GM18519 (cell line): ENCODE measurements at regions not wholly inside any gene's neighbourhood (a gene's known extent, or its start where the extent isn't known, plus 50 kb on each side); places are given as distances from the start of the nearest gene placed in this dataset.
"Not testable (repeated sequence)": the region's sequence is repeated elsewhere in the genome, so short reads cannot be mapped to it uniquely, and the experiment has no call there.

ENCODE experiments used
- ATAC-seq: cut with Tn5 transposase; IDR thresholded peaks from one replicate; pipeline ENCODE4 v1.9.1; 2021; ENCODE audit warnings: mild to moderate bottlenecking, moderate library complexity; ENCODE audit not compliant: unreplicated experiment, low FRiP score

DNA sequence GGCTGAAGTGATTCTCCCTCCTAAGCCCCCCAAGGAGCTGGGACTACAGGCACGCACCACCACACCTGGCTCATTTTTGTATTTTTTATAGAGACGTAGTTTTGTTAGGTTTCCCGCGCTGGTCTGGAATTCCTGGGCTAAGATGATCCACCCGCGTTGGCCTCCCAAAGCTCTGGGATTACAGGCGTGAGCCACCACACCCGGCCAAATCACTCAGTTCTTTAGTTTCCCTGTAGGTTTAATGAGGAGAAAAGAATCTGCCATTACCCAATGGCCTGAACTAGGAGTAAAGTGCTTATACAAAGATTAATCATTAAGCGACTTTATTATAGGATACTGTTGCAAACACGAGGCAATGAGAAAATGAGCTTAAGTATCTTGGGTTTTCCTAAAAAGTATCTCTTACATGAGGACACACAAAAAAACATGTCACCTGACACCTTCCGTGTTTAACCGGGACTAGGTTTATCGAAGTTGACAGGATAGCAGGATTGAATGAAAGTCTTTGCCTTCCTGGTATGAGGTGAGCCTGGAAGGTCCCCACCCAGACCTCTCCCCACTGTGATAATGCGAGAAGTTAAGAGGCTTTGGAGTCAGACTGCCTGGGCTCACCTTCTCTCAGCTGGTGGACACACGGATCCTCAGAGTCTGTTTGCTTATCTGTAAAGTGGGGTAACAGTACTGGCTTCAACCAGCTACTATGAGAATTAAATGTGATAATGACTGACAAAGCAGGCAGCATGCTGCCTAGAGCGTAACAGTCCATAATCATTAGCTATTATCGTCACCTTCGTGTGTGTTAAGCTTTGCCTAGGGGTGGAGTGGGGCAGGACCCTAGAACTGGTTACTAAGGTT lies 133.5 kb upstream of the KRAS start:
- no peak for ATAC-seq

DNA sequence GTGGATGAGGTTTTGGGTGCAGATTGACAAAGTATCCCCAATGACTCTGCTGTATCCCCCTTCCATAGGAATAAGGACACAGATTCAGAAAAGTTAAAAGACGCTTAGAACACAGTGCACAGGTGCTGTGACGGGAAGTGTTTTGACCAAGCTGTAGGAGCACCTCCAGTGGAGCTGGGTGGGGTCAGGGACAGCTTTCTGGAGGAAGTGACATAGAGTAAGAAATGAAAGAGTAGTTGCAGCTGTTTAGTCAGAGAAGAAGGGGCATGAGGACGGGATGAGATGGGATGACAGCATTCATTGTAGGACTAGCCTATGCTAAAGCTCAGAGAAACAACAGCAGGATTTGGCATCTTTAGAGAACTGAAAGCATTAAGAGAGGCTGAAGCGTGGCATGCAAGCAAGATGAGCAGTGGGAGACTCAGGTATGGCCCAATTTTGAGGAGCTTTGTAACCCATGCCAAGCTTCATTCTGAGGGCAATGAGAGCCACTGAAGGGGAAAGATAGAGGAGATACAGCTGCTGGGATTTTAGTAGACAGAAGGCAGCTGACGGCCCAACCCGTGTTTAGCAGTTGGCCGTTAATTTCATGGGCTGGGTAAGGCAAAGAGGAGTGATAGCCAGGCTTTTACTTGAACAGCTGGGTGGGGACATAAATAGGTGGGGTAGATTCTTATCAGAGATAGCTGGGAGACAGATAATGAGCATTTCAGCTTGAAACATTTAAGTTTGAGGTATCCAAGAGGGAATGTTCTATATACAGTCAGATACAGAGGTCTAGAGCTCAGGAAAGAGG lies 131.8 kb upstream of the KRAS start:
- ATAC-seq, result no peak

DNA sequence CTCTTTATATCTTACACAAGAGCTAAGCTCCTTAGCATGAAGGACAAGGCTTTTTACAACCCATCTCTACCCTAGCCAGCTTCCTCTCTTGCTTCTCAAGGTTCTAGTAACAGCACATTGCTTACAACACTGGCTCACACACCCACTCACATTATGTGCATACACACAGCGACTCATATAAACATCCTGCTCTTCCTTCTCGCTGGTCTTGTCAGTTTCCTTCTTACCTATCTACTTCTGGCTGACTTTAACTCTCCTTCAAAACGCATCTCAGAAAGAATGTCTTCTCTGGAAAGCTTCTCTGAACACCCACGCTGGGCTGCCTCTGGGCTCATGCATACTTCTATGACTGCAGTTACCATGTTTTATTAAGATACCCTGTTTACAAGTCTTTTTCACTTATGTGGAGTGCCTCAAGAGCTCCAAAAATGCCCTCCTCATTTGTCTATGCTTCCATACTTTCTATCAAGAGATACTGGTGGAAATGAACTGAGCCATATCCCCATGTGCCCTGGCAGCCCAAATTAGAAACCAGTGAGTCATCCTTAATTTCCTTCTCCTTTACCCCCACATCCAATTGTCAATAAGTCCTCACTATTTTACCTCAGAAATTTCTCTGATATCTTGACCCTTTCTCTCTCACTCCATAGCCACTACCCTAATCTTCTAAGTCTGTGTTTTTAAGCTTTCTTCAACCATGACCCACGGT lies 126.9 kb upstream of the KRAS start:
- peak; percentile 67 for ATAC-seq

DNA sequence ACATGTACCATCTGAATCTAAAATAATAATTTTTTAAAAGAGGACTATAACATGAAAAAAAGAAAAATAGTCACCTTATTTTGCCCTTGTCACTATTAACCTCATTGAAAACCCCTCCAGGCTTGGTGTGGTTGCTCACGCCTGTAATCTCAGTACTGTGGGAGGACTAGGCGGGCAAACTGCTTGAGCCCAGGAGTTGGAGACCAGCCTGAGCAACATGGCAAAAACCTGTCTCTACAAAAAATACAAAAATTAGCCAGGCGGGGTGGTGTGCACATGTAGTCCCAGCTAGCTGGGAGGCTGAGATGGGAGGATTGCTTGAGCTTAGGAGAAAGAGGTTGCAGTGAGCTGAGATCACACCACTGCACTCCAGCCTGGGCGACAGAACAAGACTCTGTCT lies 126.3 kb upstream of the KRAS start:
- no peak for ATAC-seq

DNA sequence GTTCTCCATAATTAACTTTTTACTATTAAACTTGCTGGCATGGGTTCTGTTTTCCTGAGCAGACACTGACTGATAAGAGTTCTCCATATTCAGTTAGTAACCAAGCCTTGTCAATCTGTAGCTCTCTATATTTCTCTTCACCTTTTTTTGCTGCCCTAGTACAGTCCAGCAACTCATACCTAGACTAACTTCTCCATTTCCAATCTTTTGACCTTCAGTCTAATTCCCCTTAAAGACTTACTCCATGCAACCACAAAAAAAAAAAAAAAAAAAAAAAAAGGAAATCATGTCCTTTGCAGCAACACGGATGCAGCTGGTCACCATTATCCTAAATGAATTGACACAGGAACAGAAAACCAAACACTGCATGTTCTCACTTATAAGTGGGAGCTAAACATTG lies 125.7 kb upstream of the KRAS start:
- no peak for ATAC-seq

DNA sequence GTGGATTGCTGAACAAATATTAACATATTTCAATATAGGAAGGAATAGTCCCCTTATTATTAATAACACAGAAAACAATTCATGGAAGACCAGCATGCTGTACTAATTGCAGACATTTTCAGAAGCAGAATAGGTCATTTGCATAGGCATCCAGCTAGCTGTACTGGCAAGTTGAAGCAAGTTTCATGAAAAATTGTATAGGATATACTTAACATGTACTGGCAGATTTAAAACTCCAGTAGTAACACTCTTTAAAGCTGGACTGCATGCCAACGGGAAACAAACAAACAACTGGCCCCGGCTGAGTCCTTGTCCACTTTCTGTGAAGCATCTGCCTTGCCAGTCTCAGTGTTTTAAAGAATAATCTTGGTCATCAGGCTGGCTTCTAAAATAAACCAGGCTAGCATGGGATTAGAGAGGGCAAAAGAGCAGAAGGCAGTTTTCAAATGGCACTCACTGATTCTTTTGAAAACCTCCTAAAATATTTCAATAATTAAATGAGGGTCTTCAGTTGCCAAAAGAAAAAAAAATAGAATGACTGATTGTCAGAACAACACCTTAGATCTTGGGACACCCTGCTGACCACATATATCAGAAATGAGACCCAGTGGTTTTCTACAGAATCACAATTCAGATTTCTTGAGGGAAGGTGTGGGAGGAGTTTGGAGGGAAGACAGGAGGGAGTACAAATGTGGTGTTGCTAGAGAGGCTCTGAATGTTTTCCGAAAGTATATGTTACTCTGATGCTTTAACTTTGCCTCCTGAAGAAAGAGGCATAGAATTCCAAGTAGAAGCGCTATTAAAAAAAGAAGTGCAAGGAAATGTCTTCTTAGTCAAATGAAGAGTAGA lies 122.5 kb upstream of the KRAS start:
- ATAC-seq, result no peak

DNA sequence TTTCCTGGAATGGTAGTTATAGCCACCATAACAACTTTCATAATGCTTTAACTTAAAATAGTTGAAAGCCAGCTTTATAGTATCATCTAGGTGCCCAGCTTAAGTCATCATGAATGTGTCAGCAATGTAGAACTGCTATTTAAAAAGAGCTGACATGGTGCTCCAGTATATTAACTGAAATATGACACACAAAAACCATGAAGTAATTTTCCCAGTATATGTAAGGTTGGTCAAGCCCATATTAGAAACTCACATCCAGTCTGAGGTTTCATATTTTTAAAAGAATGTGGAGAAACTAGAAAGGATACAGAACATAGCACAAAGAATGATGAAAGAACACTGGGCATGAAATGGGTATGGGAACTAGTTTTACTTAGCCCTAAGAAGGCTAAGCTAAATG lies 121.3 kb upstream of the KRAS start:
- no peak for ATAC-seq

DNA sequence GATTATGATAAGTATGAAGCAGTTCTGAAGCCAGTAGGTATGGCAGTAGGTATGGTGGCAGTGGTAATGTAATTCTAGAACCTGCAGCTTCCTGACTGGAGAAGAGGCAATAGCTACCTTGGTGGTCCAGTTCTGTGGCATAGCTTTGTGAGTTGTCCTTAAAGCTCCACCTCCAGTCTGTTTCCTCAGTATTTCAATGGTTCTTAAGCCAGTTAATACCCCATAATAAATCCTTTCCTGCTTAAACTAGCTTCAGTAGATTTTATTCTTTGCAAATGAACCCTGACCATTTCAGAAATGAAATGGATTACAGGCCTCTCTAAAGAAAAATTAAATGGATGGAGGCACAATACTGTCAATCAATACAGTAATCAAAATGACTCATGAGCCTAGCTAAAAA lies 117.8 kb upstream of the KRAS start:
- ATAC-seq, result no peak

DNA sequence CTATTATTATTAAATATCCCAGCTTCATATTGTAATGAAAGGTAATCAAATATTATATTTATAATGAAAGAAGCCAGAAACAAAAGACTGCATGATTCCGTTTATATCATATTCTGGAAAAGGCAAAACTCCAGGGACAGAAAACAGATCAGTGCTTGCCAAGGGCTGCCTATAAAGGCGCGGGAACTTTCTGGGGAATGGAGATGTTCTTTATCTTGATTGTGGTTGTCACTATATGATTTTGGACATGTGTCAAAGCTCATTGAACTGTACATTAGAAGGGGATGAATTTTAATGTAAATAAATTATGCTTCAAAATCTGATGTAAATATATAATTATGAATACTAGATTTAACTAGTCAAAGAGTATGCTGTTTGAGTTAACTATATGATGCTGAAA lies 115.4 kb upstream of the KRAS start:
- no peak for ATAC-seq

DNA sequence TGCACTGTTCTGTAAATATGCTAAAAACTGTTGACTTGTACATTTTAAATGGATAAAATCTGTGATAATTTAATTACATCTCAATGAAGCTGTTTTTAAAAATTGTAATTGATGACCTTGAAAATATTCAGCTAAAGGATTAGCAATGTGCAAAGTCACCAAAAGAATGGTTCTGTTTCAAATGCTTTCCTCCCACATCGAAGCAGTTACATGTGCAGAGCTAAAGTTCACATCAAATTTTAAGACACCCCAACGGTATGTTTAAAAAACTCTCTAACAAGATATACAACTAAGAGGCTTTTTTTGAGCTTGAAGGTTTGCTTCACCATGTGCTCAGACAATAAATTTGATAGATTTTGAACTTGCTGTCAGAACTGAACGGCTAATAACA lies 114.6 kb upstream of the KRAS start:
- peak; percentile 10 for ATAC-seq

DNA sequence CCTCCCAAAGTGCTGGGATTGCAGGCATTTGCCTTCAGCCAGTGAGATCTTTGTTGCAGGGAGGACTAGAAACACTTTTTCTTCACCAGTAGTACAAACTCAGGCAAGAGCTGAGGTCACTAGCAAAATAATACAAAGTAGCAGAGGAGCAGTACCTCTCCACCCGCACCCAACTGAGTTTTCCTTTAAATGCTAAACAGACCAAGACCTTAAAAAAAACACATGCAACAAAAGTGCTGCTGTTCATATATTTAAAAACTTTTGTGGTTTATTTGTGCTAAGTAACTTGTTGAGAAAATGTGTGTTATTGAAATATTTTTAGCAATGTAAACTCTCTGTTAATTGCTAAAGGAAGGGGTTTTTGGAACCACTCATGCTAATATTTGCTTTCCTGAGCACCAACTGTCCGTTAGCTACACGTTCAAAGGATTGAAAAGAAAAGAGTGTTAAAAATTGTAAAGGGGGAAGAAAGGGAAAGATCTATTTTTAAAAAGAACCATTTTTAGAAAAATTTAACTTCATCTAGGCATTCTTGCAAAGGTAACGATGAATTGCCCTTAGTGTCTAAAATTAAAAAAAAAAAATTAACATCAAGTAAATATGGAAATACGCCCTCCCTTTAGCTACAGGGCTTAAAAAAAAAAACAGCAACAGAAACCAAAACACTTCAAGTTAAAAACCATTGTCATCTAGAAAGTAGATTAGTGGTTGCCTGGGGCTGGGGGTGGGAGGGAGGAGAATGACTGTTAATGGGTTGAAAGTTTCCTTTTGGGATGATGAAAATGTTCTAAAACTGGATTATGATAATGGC lies 114.0 kb upstream of the KRAS start:
- ATAC-seq, result peak; percentile 81

DNA sequence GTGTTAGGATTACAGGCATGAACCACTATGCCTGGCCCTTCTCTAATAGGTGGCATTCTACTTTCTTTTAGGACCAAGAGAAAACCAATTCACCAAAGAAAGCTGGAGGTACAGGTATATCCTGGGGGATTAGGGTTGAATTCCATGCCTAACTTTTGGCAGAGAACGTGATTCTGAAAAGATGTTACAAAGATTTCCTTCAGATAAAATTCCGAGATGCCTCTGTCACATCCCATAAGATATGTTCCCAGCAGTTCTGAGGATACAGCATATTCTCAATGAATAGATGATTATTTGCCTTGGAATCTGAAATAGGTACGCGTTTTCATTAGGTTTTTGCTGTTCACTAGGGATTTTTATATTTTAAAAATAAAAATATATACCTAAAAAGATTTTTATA lies 111.9 kb upstream of the KRAS start:
- ATAC-seq, result no peak

DNA sequence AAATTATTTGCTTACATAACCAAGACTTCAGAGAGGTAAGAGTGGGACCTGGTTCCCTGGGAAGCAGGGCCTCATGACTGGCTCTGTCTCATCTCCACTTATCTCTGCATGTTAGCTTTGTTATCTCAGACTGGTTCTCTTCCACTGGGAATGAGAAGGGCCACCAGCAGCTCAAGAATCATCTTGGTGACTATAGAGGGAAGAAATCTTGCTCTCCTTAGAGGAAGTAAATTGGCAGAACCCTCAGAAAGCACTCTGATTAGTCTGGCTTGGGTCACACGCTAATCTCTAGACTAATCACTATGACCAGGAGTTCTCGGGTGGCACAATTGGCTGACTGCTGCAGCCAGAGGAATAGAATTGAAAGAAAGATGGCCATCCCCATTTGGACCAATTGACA lies 110.8 kb upstream of the KRAS start:
- ATAC-seq, result no peak

DNA sequence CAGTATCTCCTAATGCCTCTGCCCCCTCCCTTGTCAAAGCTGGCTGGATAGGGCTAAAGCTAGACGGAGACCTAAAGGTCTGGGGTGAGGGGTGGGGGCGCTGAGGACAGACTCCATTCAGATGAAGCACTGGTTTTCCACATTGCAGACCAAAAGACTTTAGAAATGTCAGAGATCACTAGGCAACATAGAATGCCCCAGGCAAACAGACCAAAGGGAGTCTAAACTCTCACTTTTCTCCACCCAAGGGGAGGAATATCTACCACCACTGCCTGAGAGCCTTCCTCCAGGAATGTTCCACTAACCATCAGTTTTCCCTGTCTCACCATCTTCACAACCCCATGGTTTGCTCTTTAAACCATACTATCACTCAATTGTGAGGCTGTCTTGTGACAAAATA lies 106.9 kb upstream of the KRAS start:
- no peak for ATAC-seq

DNA sequence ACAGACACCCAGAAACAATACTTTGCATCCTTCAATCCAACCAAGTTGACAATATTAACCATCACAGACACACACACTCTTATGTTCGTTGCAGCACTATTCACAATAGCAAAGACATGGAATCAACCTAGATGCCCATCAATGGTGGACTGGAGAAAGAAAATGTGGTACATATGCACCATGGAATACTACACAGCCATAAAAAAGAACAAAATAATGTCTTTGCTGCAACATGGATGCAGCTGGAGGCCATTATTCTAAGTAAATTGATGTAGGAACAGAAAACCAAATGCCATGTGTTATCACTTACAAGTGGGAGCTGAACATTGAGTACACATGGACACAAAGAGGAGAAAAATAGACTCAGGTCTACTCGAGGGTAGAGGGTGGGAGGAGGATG lies 102.2 kb upstream of the KRAS start:
- not testable (repeated sequence) for ATAC-seq

DNA sequence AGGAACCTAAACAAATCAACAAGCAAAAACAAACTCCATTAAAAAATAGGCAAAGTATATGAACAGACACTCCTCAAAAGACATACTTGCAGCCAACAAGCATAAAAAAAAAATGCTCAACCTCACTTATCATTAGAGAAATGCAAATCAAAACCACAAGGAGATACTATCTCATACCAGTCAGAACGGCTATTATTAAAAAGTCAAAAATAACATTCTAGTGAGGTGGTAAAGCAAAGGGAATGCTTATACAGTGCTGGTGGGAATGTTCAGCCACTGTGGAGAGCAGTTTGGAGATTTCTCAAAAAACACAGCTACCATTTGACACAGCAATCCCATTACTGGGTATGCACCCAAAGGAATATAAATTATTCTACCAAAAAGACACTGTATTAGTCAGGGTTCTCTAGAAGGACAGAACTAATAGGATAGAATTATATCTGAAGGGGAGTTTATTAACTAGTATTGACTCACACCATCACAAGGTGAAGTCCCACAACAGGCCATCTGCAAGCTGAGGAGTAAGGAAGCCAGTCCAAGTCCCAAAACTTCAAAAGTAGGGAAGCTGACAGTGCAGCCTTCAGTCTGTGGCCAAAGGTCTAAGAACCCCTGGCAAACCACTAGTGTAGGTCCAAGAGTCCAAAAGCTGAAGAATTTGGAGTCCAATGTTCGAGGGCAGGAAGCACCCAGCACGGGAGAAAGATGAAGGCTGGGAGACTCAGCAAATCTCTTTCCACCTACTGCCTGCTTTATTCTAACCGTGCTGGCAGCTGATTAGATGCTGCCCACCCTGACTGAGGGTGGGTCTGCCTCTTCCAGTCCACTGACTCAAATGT lies 101.6 kb upstream of the KRAS start:
- ATAC-seq, result no peak

DNA sequence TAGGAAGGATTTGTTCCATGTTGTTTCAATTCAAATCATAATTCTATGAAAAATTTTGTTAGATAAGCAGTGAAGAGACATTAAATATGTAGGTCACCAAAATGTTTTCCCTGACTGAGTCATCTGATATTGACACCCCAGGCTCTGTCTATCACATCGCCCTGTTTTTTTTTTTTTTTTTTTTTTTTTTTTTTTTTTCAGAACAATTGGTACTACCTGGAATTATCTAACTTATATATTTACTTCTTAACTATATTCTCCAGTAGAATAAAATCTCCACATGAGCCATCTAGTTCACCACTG lies 97.8 kb upstream of the KRAS start:
- ATAC-seq, result no peak

DNA sequence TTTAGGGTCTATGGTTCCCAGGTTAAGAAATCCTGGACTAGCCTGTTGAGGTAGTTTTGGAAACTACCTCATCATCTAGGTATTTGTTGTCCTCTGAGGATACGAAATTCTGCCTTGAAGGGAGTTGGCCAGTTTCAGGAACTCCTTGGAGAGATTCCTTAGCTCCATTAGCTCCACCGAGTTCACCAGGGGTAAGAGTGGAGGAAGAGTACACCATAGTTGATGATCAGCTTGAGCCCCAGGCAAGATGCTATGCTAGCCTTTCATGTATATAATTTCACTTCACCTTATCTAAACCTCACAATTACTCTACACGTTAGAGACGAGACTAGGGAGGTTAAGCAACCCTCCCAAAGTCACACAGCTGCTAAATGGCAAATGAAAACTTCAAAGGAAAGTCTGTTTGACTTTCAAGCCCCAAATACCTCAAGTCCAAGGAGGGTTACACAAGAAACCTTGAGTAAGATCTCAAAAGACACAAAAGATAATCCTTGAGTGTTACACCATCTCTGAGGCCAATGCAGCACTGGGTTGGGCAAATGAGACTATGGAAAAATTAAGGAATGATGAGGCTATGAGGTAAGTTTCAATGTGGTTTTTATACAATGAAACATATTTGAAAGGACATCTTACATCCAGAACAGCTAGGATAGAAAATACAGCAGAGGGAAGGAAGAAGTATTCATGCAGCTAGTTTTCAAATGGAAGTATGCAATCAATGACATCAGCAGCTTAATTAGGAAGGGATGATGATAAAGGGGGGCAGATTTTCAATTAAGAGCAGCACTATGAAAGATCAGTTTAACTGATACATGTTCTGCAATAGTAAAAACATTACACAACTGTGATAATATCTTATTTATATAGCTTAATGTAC lies 97.2 kb upstream of the KRAS start:
- no peak for ATAC-seq
